ENCODE measurements at regions not wholly inside any gene's neighbourhood (a gene's known extent, or its start where the extent isn't known, plus 50 kb on each side); places are given as distances from the start of the nearest gene placed in this dataset.

DNA sequence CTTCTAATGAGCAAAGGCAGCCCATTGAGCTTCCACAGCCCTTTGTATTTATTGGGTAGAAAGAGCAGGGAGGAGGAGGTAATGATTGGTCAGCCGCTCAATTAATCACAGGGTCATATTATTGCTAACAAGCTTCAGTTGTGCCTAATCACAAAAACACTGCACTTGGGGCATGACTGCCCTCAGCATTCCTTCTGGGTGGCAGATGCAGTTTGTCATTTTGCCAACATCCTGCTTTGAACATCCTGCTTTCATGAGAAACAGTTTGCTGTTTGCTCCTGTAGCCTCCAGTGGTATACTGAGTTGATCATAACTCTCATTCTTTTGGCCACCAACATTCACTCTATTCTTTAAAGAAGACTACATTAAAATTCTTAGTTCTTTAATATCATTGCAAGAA lies 462.9 kb upstream of the MIS18BP1 start:
- TF ChIP-seq, protein P1, sequence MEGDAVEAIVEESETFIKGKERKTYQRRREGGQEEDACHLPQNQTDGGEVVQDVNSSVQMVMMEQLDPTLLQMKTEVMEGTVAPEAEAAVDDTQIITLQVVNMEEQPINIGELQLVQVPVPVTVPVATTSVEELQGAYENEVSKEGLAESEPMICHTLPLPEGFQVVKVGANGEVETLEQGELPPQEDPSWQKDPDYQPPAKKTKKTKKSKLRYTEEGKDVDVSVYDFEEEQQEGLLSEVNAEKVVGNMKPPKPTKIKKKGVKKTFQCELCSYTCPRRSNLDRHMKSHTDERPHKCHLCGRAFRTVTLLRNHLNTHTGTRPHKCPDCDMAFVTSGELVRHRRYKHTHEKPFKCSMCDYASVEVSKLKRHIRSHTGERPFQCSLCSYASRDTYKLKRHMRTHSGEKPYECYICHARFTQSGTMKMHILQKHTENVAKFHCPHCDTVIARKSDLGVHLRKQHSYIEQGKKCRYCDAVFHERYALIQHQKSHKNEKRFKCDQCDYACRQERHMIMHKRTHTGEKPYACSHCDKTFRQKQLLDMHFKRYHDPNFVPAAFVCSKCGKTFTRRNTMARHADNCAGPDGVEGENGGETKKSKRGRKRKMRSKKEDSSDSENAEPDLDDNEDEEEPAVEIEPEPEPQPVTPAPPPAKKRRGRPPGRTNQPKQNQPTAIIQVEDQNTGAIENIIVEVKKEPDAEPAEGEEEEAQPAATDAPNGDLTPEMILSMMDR (IDR thresholded peaks at IDR 0.05; ENCODE audit: low read depth, low read length) = no peak
- in situ Hi-C loops (cut with HindIII; ENCODE audit: low sequenced_read_pairs) = no loop called here
- no peak for DNase-seq (ENCODE audit: low read depth, low spot score)

DNA sequence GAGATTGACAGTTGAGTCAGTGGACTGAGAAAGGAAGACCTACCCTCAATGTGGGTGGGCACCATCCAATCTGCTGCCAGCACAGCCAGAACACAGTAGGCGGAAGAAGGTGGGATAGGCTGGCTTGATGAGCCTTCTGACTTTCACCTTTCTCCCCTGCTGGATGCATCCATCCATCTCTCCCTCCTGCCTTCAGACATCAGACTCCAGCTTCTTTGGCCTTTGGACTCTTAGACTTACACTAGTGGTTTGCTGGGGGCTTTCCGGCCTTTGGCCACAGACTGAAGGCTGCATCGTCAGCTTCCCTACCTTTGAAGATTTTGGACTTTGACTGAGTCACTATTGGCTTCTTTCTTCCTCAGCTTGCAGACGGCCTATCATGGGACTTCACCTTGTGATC lies 456.5 kb upstream of the MIS18BP1 start:
- no peak for DNase-seq (ENCODE audit: low read depth, low spot score)
- no peak overlapping the region for H3K4me3 ChIP-seq (ENCODE audit: low read depth, low read length)
- in situ Hi-C loops (cut with HindIII; ENCODE audit: low sequenced_read_pairs) = no loop called here
- TF ChIP-seq, protein P1 (IDR thresholded peaks at IDR 0.05; ENCODE audit: low read depth, low read length) = no peak

More for the DNA sequence above, 462.9 kb upstream of the MIS18BP1 start:
- H3K4me3 ChIP-seq (ENCODE audit: low read depth, low read length) = no peak overlapping the region

DNA sequence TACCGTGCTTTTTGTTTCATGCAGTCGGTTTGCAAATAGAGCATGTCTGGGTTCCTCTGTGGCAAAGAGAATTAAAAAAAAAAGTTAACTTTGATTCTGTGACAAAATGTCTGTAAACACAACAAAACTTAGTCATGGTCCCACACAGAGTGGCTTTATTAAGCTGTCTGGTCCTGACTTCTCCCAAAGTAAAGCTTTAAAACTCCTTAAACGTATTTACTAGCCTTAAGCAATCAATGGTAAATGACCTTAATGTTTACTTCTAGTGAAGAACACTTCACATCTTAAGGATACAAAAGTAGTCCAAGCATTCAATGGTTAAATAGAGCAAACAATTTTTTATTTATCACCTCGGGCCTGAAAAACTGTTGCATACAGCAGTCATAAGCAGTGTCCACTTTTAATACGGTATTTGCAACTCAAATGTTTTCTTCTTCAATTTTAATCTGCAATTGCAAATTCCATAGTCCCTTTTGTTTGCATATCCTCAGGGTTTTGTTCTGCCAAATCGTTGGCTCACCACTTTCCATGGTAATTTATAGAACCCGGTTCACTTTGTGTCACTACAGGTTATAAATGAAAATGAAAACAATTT lies 453.0 kb upstream of the MIS18BP1 start:
- TF ChIP-seq, protein P1 (IDR thresholded peaks at IDR 0.05; ENCODE audit: low read depth, low read length) = no peak
- H3K4me3 ChIP-seq (ENCODE audit: low read depth, low read length) = no peak overlapping the region
- no peak for DNase-seq (ENCODE audit: low read depth, low spot score)
- in situ Hi-C loops (cut with HindIII; ENCODE audit: low sequenced_read_pairs) = no loop called here

DNA sequence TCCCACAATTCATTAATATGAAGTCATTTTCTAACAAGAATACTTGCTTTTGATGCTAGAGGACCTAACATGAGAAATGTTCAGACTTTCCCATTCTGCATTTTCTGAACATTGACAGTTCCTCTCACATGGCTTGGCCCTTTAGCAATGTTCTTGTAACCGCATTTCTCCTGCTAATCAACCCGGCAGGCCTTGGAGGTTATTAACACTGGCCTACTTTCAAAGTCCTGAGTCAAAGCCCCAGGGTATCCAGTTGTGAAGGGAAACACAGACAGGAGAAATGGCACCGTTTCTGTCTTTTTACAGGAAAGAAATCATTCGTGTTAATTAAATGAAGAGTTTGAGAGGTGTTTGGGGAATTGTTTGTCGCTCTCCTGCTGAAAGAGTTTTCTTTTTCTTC lies 446.5 kb upstream of the MIS18BP1 start:
- TF ChIP-seq, protein P1 (IDR thresholded peaks at IDR 0.05; ENCODE audit: low read depth, low read length) = no peak
- in situ Hi-C loops (cut with HindIII; ENCODE audit: low sequenced_read_pairs) = no loop called here
- DNase-seq (ENCODE audit: low read depth, low spot score) = peak; percentile 47

DNA sequence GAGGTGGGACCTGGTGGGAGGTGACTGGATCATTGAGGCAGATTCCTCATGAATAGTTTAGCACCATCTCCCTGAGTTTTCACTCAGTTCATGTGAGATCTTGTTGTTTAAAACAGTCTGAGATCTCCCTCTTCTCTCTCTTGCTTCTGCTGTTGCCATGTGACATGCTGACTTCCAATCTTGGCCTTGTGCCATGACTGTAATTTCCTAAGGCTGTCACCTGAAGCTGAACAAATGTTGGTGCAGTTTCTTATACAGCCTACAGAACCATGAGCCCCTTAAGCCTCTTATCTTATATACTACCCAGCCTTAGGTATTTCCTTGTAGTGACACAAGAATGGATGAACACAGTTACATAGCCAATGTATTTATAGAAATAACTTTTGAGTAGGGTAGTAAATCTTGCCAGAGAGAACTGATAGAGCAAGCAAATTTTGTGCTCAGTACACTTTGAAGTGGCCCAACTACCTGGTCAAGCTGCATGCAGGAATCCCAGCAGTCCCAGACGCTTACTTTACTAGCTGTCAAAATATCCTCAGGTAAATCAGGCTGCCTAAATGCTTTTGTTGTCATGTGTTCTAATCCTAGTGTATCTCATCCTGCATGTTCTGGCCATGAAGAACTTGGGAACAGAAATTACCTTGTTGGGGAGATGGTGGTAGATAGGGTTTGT lies 445.6 kb upstream of the MIS18BP1 start:
- TF ChIP-seq, protein P1 (IDR thresholded peaks at IDR 0.05; ENCODE audit: low read depth, low read length) = no peak
- in situ Hi-C loops (cut with HindIII; ENCODE audit: low sequenced_read_pairs) = no loop called here
- DNase-seq (ENCODE audit: low read depth, low spot score) = no peak
- no peak overlapping the region for H3K4me3 ChIP-seq (ENCODE audit: low read depth, low read length)

More for the DNA sequence above, 446.5 kb upstream of the MIS18BP1 start:
- H3K4me3 ChIP-seq (ENCODE audit: low read depth, low read length) = no peak overlapping the region

DNA sequence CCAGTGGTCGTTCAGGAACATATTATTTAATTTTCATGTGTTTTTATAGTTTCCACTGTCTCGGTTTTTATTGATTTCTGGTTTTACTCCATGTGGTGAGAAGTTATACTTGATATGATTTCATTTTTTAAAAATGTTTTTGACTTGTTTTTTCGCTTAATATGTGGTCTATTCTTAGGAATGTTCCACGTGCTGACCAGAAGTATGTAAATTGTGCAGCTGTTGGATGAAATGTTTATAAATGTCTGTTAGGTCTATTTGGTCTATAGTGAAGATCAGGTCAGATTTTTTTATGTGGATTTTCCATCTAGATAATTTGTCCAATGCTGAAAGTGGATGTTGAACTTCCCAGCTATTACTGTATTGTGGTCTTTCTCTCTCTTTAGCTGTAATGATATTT lies 433.8 kb upstream of the MIS18BP1 start:
- DNase-seq (ENCODE audit: low read depth, low spot score) = no peak
- no peak overlapping the region for H3K4me3 ChIP-seq (ENCODE audit: low read depth, low read length)
- in situ Hi-C loops (cut with HindIII; ENCODE audit: low sequenced_read_pairs) = no loop called here
- TF ChIP-seq, protein P1 (IDR thresholded peaks at IDR 0.05; ENCODE audit: low read depth, low read length) = no peak
